Natural killer cell (primary cell): ENCODE measurements at regions not wholly inside any gene's neighbourhood (a gene's known extent, or its start where the extent isn't known, plus 50 kb on each side); places are given as distances from the start of the nearest gene placed in this dataset.

Experiments
- ATAC-seq, 3 donors: fragments of 150-1000 bp in 2 of 3; fragments of 200-7000 bp in 1 of 3; cut with Tn5 transposase; 1 replicate in 1 of 3; 2 replicates in 2 of 3; pipeline ENCODE4 v1.10.0; 2021; ENCODE audit warnings: mild to moderate bottlenecking in 2 of 3, moderate library complexity in 2 of 3
- DNase-seq, 2 donors: peaks; one replicate each; pipeline versions ENCODE4 v3.0.0 to v3.0.0-alpha.2; 2013 to 2021; ENCODE audit warnings: mixed read lengths in 1 of 2
- H3K27ac ChIP-seq: one replicate; pipeline ENCODE4 v1.5.1; 2013; ENCODE audit warnings: mild to moderate bottlenecking, low read length
- H3K27me3 ChIP-seq: one replicate; pipeline ENCODE4 v1.6.1; 2013; ENCODE audit warnings: low read length; ENCODE audit not compliant: control insufficient read depth, insufficient read depth
- H3K36me3 ChIP-seq: one replicate; pipeline ENCODE4 v1.6.1; 2013; ENCODE audit warnings: low read length; ENCODE audit not compliant: control insufficient read depth, insufficient read depth
- H3K4me1 ChIP-seq: one replicate; pipeline ENCODE4 v1.6.1; 2013; ENCODE audit warnings: low read length; ENCODE audit not compliant: control insufficient read depth, insufficient read depth
- H3K4me3 ChIP-seq: one replicate; pipeline ENCODE4 v1.5.1; 2013; ENCODE audit warnings: low read length
- H3K9me3 ChIP-seq: one replicate; pipeline ENCODE4 v1.6.1; 2013; ENCODE audit warnings: low read length; ENCODE audit not compliant: control insufficient read depth, insufficient read depth
- H3K27ac Mint-ChIP-seq, 2 donors: one replicate each; pipeline ENCODE4 v1.8.0; 2022; ENCODE audit warnings: mild to moderate bottlenecking in 2 of 2, mixed read lengths in 2 of 2, moderate library complexity in 1 of 2
- H3K27me3 Mint-ChIP-seq, 2 donors: one replicate each; pipeline ENCODE4 v1.8.0; 2022; ENCODE audit warnings: low read depth in 2 of 2, mixed read lengths in 2 of 2
- H3K36me3 Mint-ChIP-seq: one replicate; pipeline ENCODE4 v1.8.0; 2022; ENCODE audit warnings: mixed read lengths
- H3K4me1 Mint-ChIP-seq, 2 donors: one replicate each; pipeline ENCODE4 v1.8.0; 2022; ENCODE audit warnings: mixed read lengths in 2 of 2
- H3K4me3 Mint-ChIP-seq: one replicate; pipeline ENCODE4 v1.8.0; 2022; ENCODE audit warnings: mild to moderate bottlenecking, moderate library complexity, mixed read lengths
- H3K9me3 Mint-ChIP-seq, 2 donors: one replicate each; pipeline ENCODE4 v1.8.0; 2022; ENCODE audit warnings: mixed read lengths in 2 of 2
- CTCF ChIP-seq: fragments of 200-600 bp; IDR thresholded peaks from one replicate; pipeline ENCODE4 v1.8.0; 2022; ENCODE audit warnings: antibody characterized with exemption
- WGBS: methylation state at CpG from one replicate; pipeline ENCODE4 v1.1.7; 2013; ENCODE audit warnings: missing lambda C conversion rate; ENCODE audit not compliant: insufficient coverage; 5-methylcytosine and 5-hydroxymethylcytosine counted together
- intact Hi-C: fragments of 100-400 bp; cut with micrococcal nuclease; formaldehyde crosslinking; loops from one replicate; pipeline ENCODE4 v1.14.2; 2022

GRCh38 chr2:128781166-128781565 lies 462.5 kb upstream of the HS6ST1 start:
- Histone ChIP-seq H3K27me3 (no peaks in the 10 kb centered on the region), H3K36me3 (no peaks in the 10 kb centered on the region), H3K27ac (no peak overlapping the region), H3K9me3 (no peaks in the 10 kb centered on the region), H3K4me3 (no peak overlapping the region), H3K4me1 (no peaks in the 10 kb centered on the region)
- TF ChIP-seq CTCF, result no peak
- no peaks in the 10 kb centered on the region for H3K27me3 Mint-ChIP-seq
- no peaks in the 10 kb centered on the region for H3K4me1 Mint-ChIP-seq
- intact Hi-C loops, result no loop called here
- H3K36me3 Mint-ChIP-seq, result no peaks in the 10 kb centered on the region
- H3K9me3 Mint-ChIP-seq, result no peaks in the 10 kb centered on the region
- 80% methylated on average over 3 of the region's 3 CpGs for WGBS
- no peak overlapping the region for H3K4me3 Mint-ChIP-seq
- ATAC-seq (no peak), DNase-seq (no peak)
- H3K27ac Mint-ChIP-seq, result no peak overlapping the region

- 79% methylated on average over 16 of the region's 18 CpGs for WGBS
- Histone ChIP-seq H3K27ac (no peak overlapping the region), H3K4me3 (no peak overlapping the region), H3K27me3 (no peaks in the 10 kb centered on the region), H3K36me3 (no peaks in the 10 kb centered on the region), H3K9me3 (no peaks in the 10 kb centered on the region), H3K4me1 (no peaks in the 10 kb centered on the region)
- no peak for ATAC-seq
- no peak for TF ChIP-seq CTCF
- Mint-ChIP-seq H3K4me3 (no peak overlapping the region), H3K27ac (no peak overlapping the region), H3K9me3 (no peaks in the 10 kb centered on the region), H3K36me3 (no peaks in the 10 kb centered on the region), H3K4me1 (no peaks in the 10 kb centered on the region), H3K27me3 (no peaks in the 10 kb centered on the region)
- DNase-seq, result no peak
- intact Hi-C loops, result no loop called here
Measured at GRCh38 chr2:128781585-128782385, 463.1 kb upstream of the HS6ST1 start.

- Mint-ChIP-seq H3K27me3 (no peaks in the 10 kb centered on the region), H3K36me3 (no peaks in the 10 kb centered on the region), H3K9me3 (no peaks in the 10 kb centered on the region), H3K4me1 (no peaks in the 10 kb centered on the region), H3K4me3 (no peak overlapping the region), H3K27ac (no peak overlapping the region)
- H3K36me3 ChIP-seq, result no peaks in the 10 kb centered on the region
- 76% methylated on average over 6 of the region's 6 CpGs for whole genome bisulfite sequencing
- H3K9me3 ChIP-seq, result no peaks in the 10 kb centered on the region
- DNase-seq (no peak), ATAC-seq (no peak)
- intact Hi-C loops, result no loop called here
- no peaks in the 10 kb centered on the region for H3K27me3 ChIP-seq
- no peak for TF ChIP-seq CTCF
- no peak overlapping the region for H3K4me3 ChIP-seq
- H3K4me1 ChIP-seq, result no peaks in the 10 kb centered on the region
- H3K27ac ChIP-seq, result no peak overlapping the region
Measured at GRCh38 chr2:128782411-128783192, 463.9 kb upstream of the HS6ST1 start.
